ENCODE measurements at regions not wholly inside any gene's neighbourhood (a gene's known extent, or its start where the extent isn't known, plus 50 kb on each side); places are given as distances from the start of the nearest gene placed in this dataset.

DNA sequence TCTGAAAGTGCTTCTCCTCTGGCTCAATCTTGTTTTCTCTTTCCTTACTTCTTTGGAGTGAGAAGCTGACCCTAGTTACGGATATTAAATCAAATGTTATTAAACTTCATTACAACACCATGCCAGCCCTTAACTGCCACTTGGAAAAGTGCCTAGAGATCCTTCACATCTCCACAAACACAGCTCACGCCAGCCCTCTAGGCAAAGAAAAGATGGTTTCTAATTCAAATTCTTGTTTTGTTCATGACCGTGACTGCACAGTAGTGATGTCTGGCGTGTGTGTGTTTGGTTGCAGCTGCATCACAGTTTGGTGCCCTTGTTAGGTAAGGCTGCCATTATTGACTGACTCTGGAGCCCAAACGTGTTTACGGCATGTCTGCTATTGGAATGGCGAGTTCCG lies 113.0 kb downstream of the BEGAIN start:
- ATAC-seq (ENCODE audit: insufficient read depth, low FRiP score), result no peak
- peak in 1 of 3 donors; percentile 4 for DNase-seq
- Histone ChIP-seq H3K4me1 (ENCODE audit: control insufficient read depth in 5 of 5, insufficient read depth in 5 of 5, low read length in 5 of 5) (no peaks in the 10 kb centered on the region), H3K9me3 (ENCODE audit: control insufficient read depth in 4 of 4, insufficient read depth in 3 of 4, low read length in 3 of 4) (no peaks in the 10 kb centered on the region), H3K9ac (ENCODE audit: insufficient read depth in 1 of 2, low read length in 2 of 2) (no peak overlapping the region), H3K27ac (ENCODE audit: low read depth in 1 of 2, low read length in 1 of 2) (no peak overlapping the region), H3K27me3 (ENCODE audit: control insufficient read depth in 3 of 3, insufficient read depth in 3 of 3, low read length in 2 of 3) (no peaks in the 10 kb centered on the region), H3K36me3 (ENCODE audit: control insufficient read depth in 4 of 4, insufficient read depth in 4 of 4, low read length in 4 of 4) (peaks cover 0 to 13% (median 5%) of the 10 kb centered on the region in 4 donors), H3K4me3 (no peak overlapping the region)
- no peak for TF ChIP-seq CTCF (IDR thresholded peaks at IDR 0.05; ENCODE audit: control extremely low read depth, extremely low read depth)
- 83 to 93% methylated on average over 8 of the region's 8 CpGs for WGBS, 2 donors

GRCh38 chr14:100475268-100475667 lies 111.9 kb downstream of the BEGAIN start:
- Histone ChIP-seq H3K9me3 (ENCODE audit: control insufficient read depth in 4 of 4, insufficient read depth in 3 of 4, low read length in 3 of 4) (no peaks in the 10 kb centered on the region), H3K36me3 (ENCODE audit: control insufficient read depth in 4 of 4, insufficient read depth in 4 of 4, low read length in 4 of 4) (peaks cover 0 to 7% (median 0%) of the 10 kb centered on the region in 4 donors), H3K4me3 (no peak overlapping the region), H3K4me1 (ENCODE audit: control insufficient read depth in 5 of 5, insufficient read depth in 5 of 5, low read length in 5 of 5) (no peaks in the 10 kb centered on the region), H3K9ac (ENCODE audit: insufficient read depth in 1 of 2, low read length in 2 of 2) (no peak overlapping the region), H3K27ac (ENCODE audit: low read depth in 1 of 2, low read length in 1 of 2) (no peak overlapping the region), H3K27me3 (ENCODE audit: control insufficient read depth in 3 of 3, insufficient read depth in 3 of 3, low read length in 2 of 3) (no peaks in the 10 kb centered on the region)
- 96% methylated on average over 7 of the region's 7 CpGs for WGBS, 2 donors
- DNase-seq (no peak), ATAC-seq (ENCODE audit: insufficient read depth, low FRiP score) (no peak)
- no peak for TF ChIP-seq CTCF (IDR thresholded peaks at IDR 0.05; ENCODE audit: control extremely low read depth, extremely low read depth)

- WGBS, 2 donors, result 94 to 96% methylated on average over 14 of the region's 14 CpGs
- Histone ChIP-seq H3K4me1 (ENCODE audit: control insufficient read depth in 5 of 5, insufficient read depth in 5 of 5, low read length in 5 of 5) (no peaks in the 10 kb centered on the region), H3K9ac (ENCODE audit: insufficient read depth in 1 of 2, low read length in 2 of 2) (no peak overlapping the region), H3K27ac (ENCODE audit: low read depth in 1 of 2, low read length in 1 of 2) (no peak overlapping the region), H3K36me3 (ENCODE audit: control insufficient read depth in 4 of 4, insufficient read depth in 4 of 4, low read length in 4 of 4) (peaks cover 0 to 7% (median 0%) of the 10 kb centered on the region in 4 donors), H3K4me3 (no peak overlapping the region), H3K27me3 (ENCODE audit: control insufficient read depth in 3 of 3, insufficient read depth in 3 of 3, low read length in 2 of 3) (no peaks in the 10 kb centered on the region), H3K9me3 (ENCODE audit: control insufficient read depth in 4 of 4, insufficient read depth in 3 of 4, low read length in 3 of 4) (no peaks in the 10 kb centered on the region)
- ATAC-seq (ENCODE audit: insufficient read depth, low FRiP score) (no peak), DNase-seq (no peak)
- TF ChIP-seq CTCF (IDR thresholded peaks at IDR 0.05; ENCODE audit: control extremely low read depth, extremely low read depth), result no peak
Observed at GRCh38 chr14:100476012-100476822, 111.0 kb downstream of the BEGAIN start.

Data from lung (tissue), 11 donors.